Activated naive CD4-positive, alpha-beta T cell treated with anti-CD3 and anti-CD28 coated beads for 36 hours (primary cell): ENCODE measurements at regions not wholly inside any gene's neighbourhood (a gene's known extent, or its start where the extent isn't known, plus 50 kb on each side); places are given as distances from the start of the nearest gene placed in this dataset.

Experiments
- CTCF ChIA-PET: fragments of 350-600 bp; sonication (Branson Sonifier 250); formaldehyde crosslinking; loops from one replicate; lab custom pipeline; 2021; ENCODE audit warnings: antibody characterized with exemption; lab: Charles Lee
- DNase-seq: peaks from one replicate; pipeline ENCODE4 v3.0.0-alpha.2; 2020
- H3K27ac Mint-ChIP-seq: one replicate; pipeline ENCODE4 v1.8.0; 2021; ENCODE audit warnings: mild to moderate bottlenecking, mixed read lengths
- H3K27me3 Mint-ChIP-seq: one replicate; pipeline ENCODE4 v1.8.0; 2021; ENCODE audit warnings: low read depth, mixed read lengths
- H3K36me3 Mint-ChIP-seq: one replicate; pipeline ENCODE4 v1.8.0; 2021; ENCODE audit warnings: low read depth, mixed read lengths
- H3K4me1 Mint-ChIP-seq: one replicate; pipeline ENCODE4 v1.8.0; 2021; ENCODE audit warnings: low read depth, mixed read lengths
- H3K4me3 Mint-ChIP-seq: one replicate; pipeline ENCODE4 v1.8.0; 2021; ENCODE audit warnings: mild to moderate bottlenecking, moderate library complexity, mixed read lengths
- H3K9me3 Mint-ChIP-seq: one replicate; pipeline ENCODE4 v1.8.0; 2021; ENCODE audit warnings: mixed read lengths
- intact Hi-C: fragments of 100-400 bp; cut with micrococcal nuclease; formaldehyde crosslinking; loops from one replicate; pipeline ENCODE4 v1.15.1; 2023

- H3K4me1 Mint-ChIP-seq: no peaks in the 10 kb centered on the region
- peaks cover 3% of the 10 kb centered on the region for H3K9me3 Mint-ChIP-seq
These were observed 52.0 kb downstream of the LRATD1 start for GRCh38 chr2:14684516-14684915.

GRCh38 chr2:14690926-14691325, 58.4 kb downstream of the LRATD1 start:
- H3K36me3 Mint-ChIP-seq: no peaks in the 10 kb centered on the region
- no peaks in the 10 kb centered on the region for H3K4me1 Mint-ChIP-seq
- no peak overlapping the region for H3K4me3 Mint-ChIP-seq
- CTCF ChIA-PET: no interaction called here
- H3K9me3 Mint-ChIP-seq: peaks cover 13% of the 10 kb centered on the region
- H3K27ac Mint-ChIP-seq: no peak overlapping the region
- intact Hi-C loops: no loop called here
- no peaks in the 10 kb centered on the region for H3K27me3 Mint-ChIP-seq
- no peak for DNase-seq

More at GRCh38 chr2:14684516-14684915, 52.0 kb downstream of the LRATD1 start:
- no peak overlapping the region for H3K4me3 Mint-ChIP-seq
- no peak overlapping the region for H3K27ac Mint-ChIP-seq
- H3K36me3 Mint-ChIP-seq: no peaks in the 10 kb centered on the region
- no peak for DNase-seq
- H3K27me3 Mint-ChIP-seq: no peaks in the 10 kb centered on the region
- CTCF ChIA-PET: no interaction called here
- intact Hi-C loops: no loop called here

GRCh38 chr2:14693874-14694273, 61.4 kb downstream of the LRATD1 start:
- peaks cover 12% of the 10 kb centered on the region for H3K9me3 Mint-ChIP-seq
- H3K4me3 Mint-ChIP-seq: no peak overlapping the region
- no peak for DNase-seq
- CTCF ChIA-PET: no interaction called here
- intact Hi-C loops: no loop called here
- no peaks in the 10 kb centered on the region for H3K4me1 Mint-ChIP-seq
- no peaks in the 10 kb centered on the region for H3K27me3 Mint-ChIP-seq
- no peak overlapping the region for H3K27ac Mint-ChIP-seq
- H3K36me3 Mint-ChIP-seq: no peaks in the 10 kb centered on the region

- DNase-seq: no peak
- H3K4me1 Mint-ChIP-seq: no peaks in the 10 kb centered on the region
- H3K27ac Mint-ChIP-seq: no peak overlapping the region
- H3K27me3 Mint-ChIP-seq: no peaks in the 10 kb centered on the region
- no peaks in the 10 kb centered on the region for H3K36me3 Mint-ChIP-seq
- no peaks in the 10 kb centered on the region for H3K9me3 Mint-ChIP-seq
- CTCF ChIA-PET: interaction anchor here (0.6 kb wide), 1 partner anchor 89 kb away, joined by 3 read pairs; no protein-coding TSS in a partner anchor
- intact Hi-C loops: no loop called here
- H3K4me3 Mint-ChIP-seq: no peak overlapping the region
These were observed 68.2 kb downstream of the LRATD1 start for GRCh38 chr2:14700753-14701152.

GRCh38 chr2:14702258-14702657, 69.7 kb downstream of the LRATD1 start:
- H3K4me3 Mint-ChIP-seq: no peak overlapping the region
- no peaks in the 10 kb centered on the region for H3K27me3 Mint-ChIP-seq
- intact Hi-C loops: no loop called here
- no peak for DNase-seq
- H3K36me3 Mint-ChIP-seq: no peaks in the 10 kb centered on the region
- CTCF ChIA-PET: no interaction called here
- H3K27ac Mint-ChIP-seq: no peak overlapping the region
- H3K9me3 Mint-ChIP-seq: no peaks in the 10 kb centered on the region
- no peaks in the 10 kb centered on the region for H3K4me1 Mint-ChIP-seq

GRCh38 chr2:14706201-14706600, 73.7 kb downstream of the LRATD1 start:
- Mint-ChIP-seq H3K36me3 (no peaks in the 10 kb centered on the region), H3K9me3 (no peaks in the 10 kb centered on the region), H3K4me1 (no peaks in the 10 kb centered on the region), H3K4me3 (no peak overlapping the region), H3K27ac (no peak overlapping the region), H3K27me3 (no peaks in the 10 kb centered on the region)
- intact Hi-C loops: no loop called here
- no peak for DNase-seq
- CTCF ChIA-PET: no interaction called here

GRCh38 chr2:14712111-14712510, 79.6 kb downstream of the LRATD1 start:
- H3K9me3 Mint-ChIP-seq: no peaks in the 10 kb centered on the region
- H3K4me3 Mint-ChIP-seq: no peak overlapping the region
- H3K36me3 Mint-ChIP-seq: no peaks in the 10 kb centered on the region
- no peak for DNase-seq
- CTCF ChIA-PET: no interaction called here
- H3K27ac Mint-ChIP-seq: no peak overlapping the region
- no peaks in the 10 kb centered on the region for H3K27me3 Mint-ChIP-seq
- no peaks in the 10 kb centered on the region for H3K4me1 Mint-ChIP-seq
- intact Hi-C loops: no loop called here

- intact Hi-C loops: no loop called here
- H3K27me3 Mint-ChIP-seq: no peaks in the 10 kb centered on the region
- no peaks in the 10 kb centered on the region for H3K9me3 Mint-ChIP-seq
- H3K4me1 Mint-ChIP-seq: no peaks in the 10 kb centered on the region
- H3K27ac Mint-ChIP-seq: no peak overlapping the region
- DNase-seq: no peak
- CTCF ChIA-PET: no interaction called here
- H3K36me3 Mint-ChIP-seq: no peaks in the 10 kb centered on the region
- H3K4me3 Mint-ChIP-seq: no peak overlapping the region
These were observed 80.7 kb downstream of the LRATD1 start for GRCh38 chr2:14713248-14713647.

GRCh38 chr2:14715600-14715999, 83.1 kb downstream of the LRATD1 start:
- H3K9me3 Mint-ChIP-seq: no peaks in the 10 kb centered on the region
- intact Hi-C loops: no loop called here
- no peak overlapping the region for H3K4me3 Mint-ChIP-seq
- H3K27me3 Mint-ChIP-seq: no peaks in the 10 kb centered on the region
- CTCF ChIA-PET: no interaction called here
- H3K27ac Mint-ChIP-seq: no peak overlapping the region
- H3K36me3 Mint-ChIP-seq: no peaks in the 10 kb centered on the region
- no peak for DNase-seq
- no peaks in the 10 kb centered on the region for H3K4me1 Mint-ChIP-seq

- intact Hi-C loops: no loop called here
- no peaks in the 10 kb centered on the region for H3K27me3 Mint-ChIP-seq
- H3K36me3 Mint-ChIP-seq: no peaks in the 10 kb centered on the region
- no peak overlapping the region for H3K4me3 Mint-ChIP-seq
- no peaks in the 10 kb centered on the region for H3K4me1 Mint-ChIP-seq
- H3K27ac Mint-ChIP-seq: no peak overlapping the region
- H3K9me3 Mint-ChIP-seq: no peaks in the 10 kb centered on the region
- no peak for DNase-seq
- CTCF ChIA-PET: no interaction called here
These were observed 83.8 kb downstream of the LRATD1 start for GRCh38 chr2:14716319-14716718.

GRCh38 chr2:14717131-14717530, 84.6 kb downstream of the LRATD1 start:
- Mint-ChIP-seq H3K27me3 (no peaks in the 10 kb centered on the region), H3K36me3 (no peaks in the 10 kb centered on the region), H3K27ac (no peak overlapping the region), H3K4me3 (no peak overlapping the region), H3K9me3 (no peaks in the 10 kb centered on the region), H3K4me1 (no peaks in the 10 kb centered on the region)
- intact Hi-C loops: no loop called here
- CTCF ChIA-PET: no interaction called here
- no peak for DNase-seq

- no peaks in the 10 kb centered on the region for H3K9me3 Mint-ChIP-seq
- intact Hi-C loops: no loop called here
- H3K4me3 Mint-ChIP-seq: no peak overlapping the region
- no peaks in the 10 kb centered on the region for H3K36me3 Mint-ChIP-seq
- CTCF ChIA-PET: no interaction called here
- no peak overlapping the region for H3K27ac Mint-ChIP-seq
- H3K4me1 Mint-ChIP-seq: no peaks in the 10 kb centered on the region
- H3K27me3 Mint-ChIP-seq: peaks cover 3% of the 10 kb centered on the region
- no peak for DNase-seq
These were observed 87.8 kb downstream of the LRATD1 start for GRCh38 chr2:14720319-14720718.

GRCh38 chr2:14720739-14721138, 88.2 kb downstream of the LRATD1 start:
- Mint-ChIP-seq H3K27ac (no peak overlapping the region), H3K36me3 (no peaks in the 10 kb centered on the region), H3K4me3 (no peak overlapping the region), H3K27me3 (peaks cover 3% of the 10 kb centered on the region), H3K4me1 (no peaks in the 10 kb centered on the region), H3K9me3 (no peaks in the 10 kb centered on the region)
- CTCF ChIA-PET: no interaction called here
- intact Hi-C loops: no loop called here
- DNase-seq: no peak
